Endodermal cell (in vitro differentiated cells): ENCODE measurements at regions not wholly inside any gene's neighbourhood (a gene's known extent, or its start where the extent isn't known, plus 50 kb on each side); places are given as distances from the start of the nearest gene placed in this dataset.

ENCODE experiments used
- DNase-seq: peaks from one replicate; pipeline ENCODE4 v3.0.0-alpha.2; 2017
- H3K27ac ChIP-seq: 2 replicates; pipeline ENCODE4 v1.5.1; 2013; ENCODE audit warnings: mild to moderate bottlenecking, low read depth, low read length, moderate library complexity
- H3K27me3 ChIP-seq: 2 replicates; pipeline ENCODE4 v1.6.1; 2013; ENCODE audit warnings: mild to moderate bottlenecking, low read length, moderate library complexity; ENCODE audit not compliant: insufficient read depth, control insufficient read depth, poor library complexity, severe bottlenecking
- H3K36me3 ChIP-seq: 2 replicates; pipeline ENCODE4 v1.7.0; 2013; ENCODE audit warnings: mild to moderate bottlenecking, low read length, moderate library complexity; ENCODE audit not compliant: control insufficient read depth, insufficient read depth
- H3K4me1 ChIP-seq: one replicate; pipeline ENCODE4 v1.7.0; 2013; ENCODE audit warnings: low read length; ENCODE audit not compliant: control insufficient read depth, insufficient read depth
- H3K4me3 ChIP-seq: 2 replicates; pipeline ENCODE4 v1.5.1; 2013; ENCODE audit warnings: mild to moderate bottlenecking, low read length, moderate library complexity
- H3K9ac ChIP-seq: 2 replicates; pipeline ENCODE4 v1.6.1; 2013; ENCODE audit warnings: mild to moderate bottlenecking, low read length, moderate library complexity; ENCODE audit not compliant: poor library complexity, severe bottlenecking; ENCODE audit errors: extremely low read depth
- H3K9me3 ChIP-seq: 2 replicates; pipeline ENCODE4 v1.6.1; 2013; ENCODE audit warnings: mild to moderate bottlenecking, low read length, moderate library complexity; ENCODE audit not compliant: control insufficient read depth
- H3K27ac Mint-ChIP-seq: 2 replicates; pipeline ENCODE4 v1.8.0; 2020; ENCODE audit warnings: mixed read lengths
- H3K27me3 Mint-ChIP-seq: 2 replicates; pipeline ENCODE4 v1.8.0; 2021; ENCODE audit warnings: mild to moderate bottlenecking, mixed read lengths; ENCODE audit not compliant: insufficient read depth
- H3K36me3 Mint-ChIP-seq: 2 replicates; pipeline ENCODE4 v1.8.0; 2020; ENCODE audit warnings: low read depth, mixed read lengths
- H3K4me1 Mint-ChIP-seq: 2 replicates; pipeline ENCODE4 v1.8.0; 2020; ENCODE audit warnings: mixed read lengths
- H3K4me3 Mint-ChIP-seq: 2 replicates; pipeline ENCODE4 v1.8.0; 2020; ENCODE audit warnings: mild to moderate bottlenecking, moderate library complexity, mixed read lengths
- H3K9me3 Mint-ChIP-seq: 2 replicates; pipeline ENCODE4 v1.8.0; 2020; ENCODE audit warnings: mild to moderate bottlenecking, mixed read lengths
- CTCF ChIP-seq: fragments of 200-600 bp; sonication (generic); conservative IDR thresholded peaks from 2 replicates; pipeline ENCODE4 v1.5.0; 2021; ENCODE audit warnings: antibody characterized with exemption, mild to moderate bottlenecking
- WGBS, 2 experiments: methylation state at CpG; one replicate each; pipeline versions ENCODE4 v1.1.5 to v1.1.7; 2013; ENCODE audit warnings: missing lambda C conversion rate in 2 of 2, mixed read lengths in 1 of 2; ENCODE audit not compliant: insufficient coverage in 1 of 2, insufficient read length in 1 of 2; 5-methylcytosine and 5-hydroxymethylcytosine counted together

DNA sequence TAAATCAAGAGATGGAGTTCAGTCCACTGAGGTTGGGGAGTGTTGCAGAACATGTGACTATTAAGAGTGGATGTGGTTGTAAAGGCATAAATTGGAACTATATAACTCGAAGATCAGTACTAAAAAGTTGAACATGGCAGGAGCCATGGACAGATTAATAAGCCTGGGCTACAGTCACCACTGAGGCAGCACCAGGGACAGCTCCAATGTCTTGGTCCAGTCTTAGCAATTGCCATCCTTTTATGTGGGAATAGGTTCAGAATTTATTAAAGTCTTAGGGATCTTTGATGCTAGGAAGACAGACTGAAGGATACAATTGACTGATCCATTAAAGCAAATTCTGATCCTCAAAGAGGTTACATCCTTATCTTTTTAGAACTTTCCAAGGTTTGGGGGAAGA, 156.6 kb downstream of the ADRA2A start:
- peak; percentile 71 for DNase-seq
- Mint-ChIP-seq H3K4me1 (no peaks in the 10 kb centered on the region), H3K9me3 (peaks cover 3% of the 10 kb centered on the region), H3K4me3 (no peak overlapping the region), H3K36me3 (no peaks in the 10 kb centered on the region), H3K27ac (no peak overlapping the region), H3K27me3 (peaks cover 7% of the 10 kb centered on the region)
- Histone ChIP-seq H3K27me3 (peaks cover 10% of the 10 kb centered on the region), H3K9ac (no peak overlapping the region), H3K4me3 (no peak overlapping the region), H3K27ac (no peak overlapping the region), H3K4me1 (no peaks in the 10 kb centered on the region), H3K36me3 (no peaks in the 10 kb centered on the region), H3K9me3 (no peaks in the 10 kb centered on the region)
- TF ChIP-seq CTCF = no peak
- 60 to 73% methylated on average over 1 of the region's 1 CpG for WGBS, 2 experiments

DNA sequence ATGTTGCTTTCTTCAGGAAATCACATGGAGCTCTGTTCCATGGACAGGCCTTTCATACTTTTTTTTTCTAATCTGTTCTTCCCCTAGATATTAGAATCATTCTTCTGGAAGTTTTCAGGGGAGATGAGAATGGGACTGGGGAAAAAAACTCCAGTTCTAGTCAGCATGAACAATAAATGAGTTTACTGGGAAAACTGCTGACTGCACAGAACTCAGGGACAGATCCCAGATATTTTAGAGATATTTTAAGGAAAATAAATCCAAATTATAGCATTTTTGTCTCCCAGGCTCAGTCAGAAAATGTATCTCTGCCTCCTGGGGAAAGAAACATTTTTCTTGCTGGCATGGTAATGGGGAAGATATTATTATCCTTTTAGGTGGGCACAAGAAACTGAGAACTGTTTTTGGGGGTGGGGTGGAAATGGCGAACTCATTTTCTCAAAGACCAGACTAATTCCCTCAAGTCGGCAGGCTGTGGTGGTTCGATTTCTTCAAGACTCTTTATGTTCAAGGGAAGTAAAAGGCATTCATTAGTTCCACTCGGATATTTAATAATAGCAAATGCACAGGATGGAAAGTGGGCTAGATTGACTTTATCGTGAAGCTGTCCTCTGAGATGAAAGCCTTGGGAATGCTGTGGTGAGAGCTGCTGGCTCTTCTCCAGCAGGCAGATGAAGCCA, 157.5 kb downstream of the ADRA2A start:
- Histone ChIP-seq H3K4me3 (no peak overlapping the region), H3K36me3 (no peaks in the 10 kb centered on the region), H3K9me3 (no peaks in the 10 kb centered on the region), H3K9ac (no peak overlapping the region), H3K27ac (no peak overlapping the region), H3K4me1 (no peaks in the 10 kb centered on the region), H3K27me3 (peaks cover 11% of the 10 kb centered on the region)
- WGBS, 2 experiments = 87 to 100% methylated on average over 4 to 5 of the region's 5 CpGs
- Mint-ChIP-seq H3K9me3 (peaks cover under 1% of the 10 kb centered on the region), H3K4me1 (no peaks in the 10 kb centered on the region), H3K36me3 (no peaks in the 10 kb centered on the region), H3K27me3 (peaks cover 7% of the 10 kb centered on the region), H3K4me3 (no peak overlapping the region), H3K27ac (no peak overlapping the region)
- no peak for TF ChIP-seq CTCF
- no peak for DNase-seq

DNA sequence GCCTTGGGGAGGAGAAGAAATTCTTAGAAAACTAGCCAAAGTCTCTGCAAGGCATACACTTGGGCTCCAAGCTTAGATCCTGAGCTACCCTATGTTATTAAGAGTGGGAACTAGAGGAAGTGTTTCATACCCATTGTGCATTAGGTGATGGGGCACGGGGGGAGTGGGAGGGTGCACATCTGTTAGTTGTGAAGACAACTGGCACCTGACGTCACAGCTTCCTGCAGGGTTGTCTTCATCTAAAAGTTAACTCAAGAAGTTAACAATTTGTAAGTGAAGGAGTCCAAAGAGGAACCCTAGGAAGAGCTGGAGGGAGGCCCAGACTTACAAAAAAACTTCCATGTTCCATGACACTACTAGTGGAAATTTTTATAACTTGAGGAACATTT, 158.1 kb downstream of the ADRA2A start:
- H3K27me3 ChIP-seq = peaks cover 11% of the 10 kb centered on the region
- H3K9me3 ChIP-seq = no peaks in the 10 kb centered on the region
- peaks cover 7% of the 10 kb centered on the region for H3K27me3 Mint-ChIP-seq
- H3K4me3 ChIP-seq = no peak overlapping the region
- no peak overlapping the region for H3K27ac Mint-ChIP-seq
- H3K9me3 Mint-ChIP-seq = no peaks in the 10 kb centered on the region
- H3K4me3 Mint-ChIP-seq = no peak overlapping the region
- no peak overlapping the region for H3K27ac ChIP-seq
- H3K4me1 ChIP-seq = no peaks in the 10 kb centered on the region
- TF ChIP-seq CTCF = no peak
- H3K36me3 ChIP-seq = no peaks in the 10 kb centered on the region
- no peak overlapping the region for H3K9ac ChIP-seq
- H3K4me1 Mint-ChIP-seq = no peaks in the 10 kb centered on the region
- WGBS, 2 experiments = 85 to 100% methylated on average over 1 to 2 of the region's 2 CpGs
- DNase-seq = no peak
- H3K36me3 Mint-ChIP-seq = no peaks in the 10 kb centered on the region
